Prostate gland (tissue), 2 donors: ENCODE measurements at regions not wholly inside any gene's neighbourhood (a gene's known extent, or its start where the extent isn't known, plus 50 kb on each side); places are given as distances from the start of the nearest gene placed in this dataset.

Experiments used
- DNase-seq: peaks from one replicate; pipeline ENCODE4 v3.0.0-alpha.2; 2019; ENCODE audit warnings: low spot score
- H3K27ac ChIP-seq, 2 donors: fragments of 200-600 bp; sonication (generic); 2 replicates each; pipeline ENCODE4 v1.5.1; 2017 to 2019
- H3K27me3 ChIP-seq: fragments of 200-600 bp; sonication (generic); replicated peaks from 2 replicates; pipeline ENCODE4 v1.5.1; 2019; ENCODE audit not compliant: insufficient read depth
- H3K36me3 ChIP-seq, 2 donors: fragments of 200-600 bp; sonication (generic); 1 replicate in 1 of 2; 2 replicates in 1 of 2; pipeline versions ENCODE4 v1.5.1 to v1.8.1; 2017 to 2019
- H3K4me1 ChIP-seq: fragments of 200-600 bp; sonication (generic); replicated peaks from 2 replicates; pipeline ENCODE4 v1.5.1; 2019
- H3K4me3 ChIP-seq, 2 donors: fragments of 200-600 bp; sonication (generic); 2 replicates each; pipeline ENCODE4 v1.5.1; 2017 to 2019
- H3K9me3 ChIP-seq: fragments of 200-600 bp; sonication (generic); 2 replicates; pipeline ENCODE4 v1.5.1; 2017
- CTCF ChIP-seq, 4 experiments: fragments of 200-600 bp in 2 of 4; fragments of 450-650 bp in 2 of 4; sonication (generic) in 2 of 4; IDR thresholded peaks; 1 replicate in 3 of 4; 2 replicates in 1 of 4; pipeline ENCODE4 v1.5.1; 2016 to 2019; ENCODE audit warnings: antibody characterized with exemption in 4 of 4, mild to moderate bottlenecking in 2 of 4, moderate library complexity in 2 of 4
- POLR2A ChIP-seq: fragments of 450-650 bp; IDR thresholded peaks from one replicate; pipeline ENCODE4 v1.6.1; 2016; ENCODE audit warnings: antibody characterized with exemption, mild to moderate bottlenecking
- POLR2AphosphoS5 ChIP-seq: sonication (generic); formaldehyde crosslinking; IDR thresholded peaks from one replicate; pipeline ENCODE4 v1.6.1; 2017; ENCODE audit warnings: antibody characterized with exemption
- WGBS: methylation state at CpG from one replicate; pipeline ENCODE4 v1.1.5; 2018; 5-methylcytosine and 5-hydroxymethylcytosine counted together
- intact Hi-C: fragments of 100-400 bp; cut with DNase I; formaldehyde crosslinking; loops from one replicate; pipeline ENCODE4 v1.14.2; 2022

- intact Hi-C loops = no loop called here
- TF ChIP-seq CTCF (IDR thresholded peaks at IDR 0.05) = no peak
- no peak for TF ChIP-seq POLR2AphosphoS5
- TF ChIP-seq POLR2A = no peak
- H3K9me3 ChIP-seq = no peaks in the 10 kb centered on the region
Measured at GRCh38 chr11:95353706-95354105, 122.7 kb upstream of the SESN3 start.

GRCh38 chr11:95352733-95353346, 121.8 kb upstream of the SESN3 start:
- Histone ChIP-seq H3K27me3 (no peaks in the 10 kb centered on the region), H3K4me3 (no peak overlapping the region), H3K36me3 (no peaks in the 10 kb centered on the region), H3K9me3 (no peaks in the 10 kb centered on the region), H3K27ac (no peak overlapping the region), H3K4me1 (no peaks in the 10 kb centered on the region)
- no peak for DNase-seq
- TF ChIP-seq POLR2A (no peak), CTCF (IDR thresholded peaks at IDR 0.05) (no peak), POLR2AphosphoS5 (no peak)
- intact Hi-C loops = no loop called here
- WGBS = 67% methylated on average over 2 of the region's 2 CpGs

More at GRCh38 chr11:95353706-95354105, 122.7 kb upstream of the SESN3 start:
- no peaks in the 10 kb centered on the region for H3K4me1 ChIP-seq
- H3K36me3 ChIP-seq = no peaks in the 10 kb centered on the region
- DNase-seq = no peak
- H3K4me3 ChIP-seq = no peak overlapping the region
- H3K27me3 ChIP-seq = no peaks in the 10 kb centered on the region
- no peak overlapping the region for H3K27ac ChIP-seq

GRCh38 chr11:95349345-95349942, 118.4 kb upstream of the SESN3 start:
- no peak for DNase-seq
- H3K27me3 ChIP-seq = no peaks in the 10 kb centered on the region
- intact Hi-C loops = no loop called here
- TF ChIP-seq CTCF (IDR thresholded peaks at IDR 0.05) (no peak), POLR2AphosphoS5 (no peak)
- H3K4me1 ChIP-seq = no peaks in the 10 kb centered on the region
- no peaks in the 10 kb centered on the region for H3K9me3 ChIP-seq
- H3K4me3 ChIP-seq = no peak overlapping the region
- no peaks in the 10 kb centered on the region for H3K36me3 ChIP-seq
- H3K27ac ChIP-seq = no peak overlapping the region

- no peaks in the 10 kb centered on the region for H3K36me3 ChIP-seq
- no peak overlapping the region for H3K4me3 ChIP-seq
- intact Hi-C loops = no loop called here
- H3K9me3 ChIP-seq = no peaks in the 10 kb centered on the region
- no peaks in the 10 kb centered on the region for H3K27me3 ChIP-seq
- WGBS = 92% methylated on average over 1 of the region's 1 CpG
- no peak for DNase-seq
- no peak for TF ChIP-seq POLR2A
- H3K4me1 ChIP-seq = no peaks in the 10 kb centered on the region
- no peak overlapping the region for H3K27ac ChIP-seq
Measured at GRCh38 chr11:95346265-95346664, 115.3 kb upstream of the SESN3 start.

- H3K4me3 ChIP-seq = no peak overlapping the region
- TF ChIP-seq CTCF (IDR thresholded peaks at IDR 0.05) = no peak
- no peak for TF ChIP-seq POLR2AphosphoS5
- no peak for TF ChIP-seq POLR2A
- H3K36me3 ChIP-seq = no peaks in the 10 kb centered on the region
- no peak overlapping the region for H3K27ac ChIP-seq
- no peaks in the 10 kb centered on the region for H3K4me1 ChIP-seq
- H3K9me3 ChIP-seq = no peaks in the 10 kb centered on the region
- no peaks in the 10 kb centered on the region for H3K27me3 ChIP-seq
- intact Hi-C loops = no loop called here
- DNase-seq = no peak
Measured at GRCh38 chr11:95345651-95346050, 114.6 kb upstream of the SESN3 start.
